Spleen (tissue), 11 donors: ENCODE measurements at regions not wholly inside any gene's neighbourhood (a gene's known extent, or its start where the extent isn't known, plus 50 kb on each side); places are given as distances from the start of the nearest gene placed in this dataset.

ENCODE experiments used
- DNase-seq: peaks from one replicate; pipeline ENCODE4 v3.0.0-alpha.2; 2020
- H3K27ac ChIP-seq, 8 donors: fragments of 200-600 bp; sonication (generic) in 7 of 8; 1 replicate in 4 of 8; 2 replicates in 4 of 8; pipeline versions ENCODE4 v1.5.0 to v1.8.0; 2016 to 2021; ENCODE audit warnings: inconsistent platforms in 4 of 8, mild to moderate bottlenecking in 4 of 8, moderate library complexity in 1 of 8
- H3K27me3 ChIP-seq, 7 donors: fragments of 200-600 bp; sonication (generic) in 6 of 7; replicated peaks in 1 of 7; 1 replicate in 4 of 7; 2 replicates in 3 of 7; pipeline versions ENCODE4 v1.5.0 to v1.8.0; 2016 to 2021; ENCODE audit warnings: inconsistent platforms in 3 of 7, mild to moderate bottlenecking in 1 of 7
- H3K36me3 ChIP-seq, 6 donors: fragments of 200-600 bp; sonication (generic) in 5 of 6; 1 replicate in 4 of 6; 2 replicates in 2 of 6; pipeline versions ENCODE4 v1.5.0 to v1.8.0; 2016 to 2021; ENCODE audit warnings: inconsistent platforms in 2 of 6
- H3K4me1 ChIP-seq, 6 donors: fragments of 200-600 bp; sonication (generic) in 5 of 6; 1 replicate in 3 of 6; 2 replicates in 3 of 6; pipeline versions ENCODE4 v1.5.0 to v1.8.0; 2016 to 2021; ENCODE audit warnings: inconsistent platforms in 3 of 6
- H3K4me3 ChIP-seq, 8 donors: fragments of 200-600 bp; sonication (generic) in 7 of 8; 1 replicate in 4 of 8; 2 replicates in 4 of 8; pipeline versions ENCODE4 v1.5.0 to v1.8.0; 2016 to 2021; ENCODE audit warnings: inconsistent platforms in 4 of 8, mild to moderate bottlenecking in 4 of 8, moderate library complexity in 2 of 8
- H3K9me3 ChIP-seq, 8 donors: fragments of 200-600 bp; sonication (generic) in 7 of 8; 1 replicate in 4 of 8; 2 replicates in 4 of 8; pipeline versions ENCODE4 v1.5.0 to v1.8.0; 2016 to 2021; ENCODE audit warnings: inconsistent platforms in 4 of 8
- CTCF ChIP-seq, 11 experiments: fragments of 200-600 bp in 7 of 11; fragments of 450-650 bp in 4 of 11; sonication (generic) in 4 of 11; IDR thresholded peaks in 8 of 11; conservative IDR thresholded peaks in 3 of 11; 1 replicate in 7 of 11; 2 replicates in 4 of 11; pipeline versions ENCODE4 v1.4.0 to v1.8.0; 2016 to 2021; ENCODE audit warnings: antibody characterized with exemption in 11 of 11, inconsistent platforms in 4 of 11, mild to moderate bottlenecking in 1 of 11
- POLR2A ChIP-seq, 3 donors: fragments of 450-650 bp; IDR thresholded peaks; one replicate each; pipeline ENCODE4 v1.5.1; 2017; ENCODE audit warnings: antibody characterized with exemption in 3 of 3, mild to moderate bottlenecking in 1 of 3
- POLR2AphosphoS5 ChIP-seq, 3 donors: sonication (generic); formaldehyde crosslinking; IDR thresholded peaks; one replicate each; pipeline ENCODE4 v1.5.1; 2017; ENCODE audit warnings: antibody characterized with exemption in 3 of 3
- WGBS, 5 donors: extraction: QIAGEN DNeasy Blood & Tissue Kit in 3 of 5; methylation state at CpG; one replicate each; pipeline versions ENCODE4 v1.1.5 to v1.1.7; 2013 to 2018; 5-methylcytosine and 5-hydroxymethylcytosine counted together
- intact Hi-C: fragments of 100-400 bp; cut with DNase I; formaldehyde crosslinking; loops from one replicate; pipeline ENCODE4 v1.15.0; 2023; ENCODE audit warnings: low total_unique reads
- donor health status: healthy with polysubstance abuse.
- donor health status: DM: no; HTN: no; CAD: no; lungs with moderate emphysema.
- donor health status: DM: no; HTN: no; CAD: no.
- donor health status: Bipolar disorder and iron deficiency.
- donor health status: healthy.
- donor health status: DM: no; HTN: no; CAD: no.
- donor health status: DM: yes; HTN: yes; CAD: no.

- intact Hi-C loops: no loop called here
- peak in 2 of 3 donors; percentile 59 to 73 for TF ChIP-seq POLR2AphosphoS5 (IDR thresholded peaks at IDR 0.05)
- TF ChIP-seq POLR2A (IDR thresholded peaks at IDR 0.05): no peak
- peak; percentile 82 for DNase-seq
- Histone ChIP-seq H3K36me3 (no peaks in the 10 kb centered on the region), H3K27ac (peak overlapping the region in 6 of 8 donors; percentile 10 to 66 (median 30)), H3K4me1 (peaks cover 0 to 19% (median 4%) of the 10 kb centered on the region in 6 donors), H3K9me3 (no peaks in the 10 kb centered on the region), H3K4me3 (no peak overlapping the region), H3K27me3 (no peaks in the 10 kb centered on the region)
- 56 to 91% (median 73%) methylated on average over 5 to 6 of the region's 6 CpGs for WGBS, 5 donors
These were observed 189.3 kb upstream of the ARG1 start for GRCh38 chr6:131383421-131384411.

- Histone ChIP-seq H3K27me3 (no peaks in the 10 kb centered on the region), H3K36me3 (no peaks in the 10 kb centered on the region), H3K4me3 (no peak overlapping the region), H3K27ac (no peak overlapping the region), H3K4me1 (peaks cover 0 to 15% (median 4%) of the 10 kb centered on the region in 6 donors), H3K9me3 (peaks cover 0 to 4% (median 0%) of the 10 kb centered on the region in 8 donors)
- DNase-seq: no peak
- intact Hi-C loops: no loop called here
- 63 to 81% (median 69%) methylated on average over 5 of the region's 5 CpGs for WGBS, 5 donors
- no peak for TF ChIP-seq POLR2AphosphoS5 (IDR thresholded peaks at IDR 0.05)
- no peak for TF ChIP-seq POLR2A (IDR thresholded peaks at IDR 0.05)
- TF ChIP-seq CTCF (IDR thresholded peaks at IDR 0.05 in 8 of 11, conservative IDR thresholded peaks at IDR 0.05 in 3 of 11): no peak
These were observed 185.2 kb upstream of the ARG1 start for GRCh38 chr6:131387562-131388447.

GRCh38 chr6:131390322-131390721 lies 182.7 kb upstream of the ARG1 start:
- intact Hi-C loops: no loop called here
- 80 to 97% (median 91%) methylated on average over 5 of the region's 5 CpGs for WGBS, 5 donors

More at GRCh38 chr6:131390322-131390721, 182.7 kb upstream of the ARG1 start:
- H3K36me3 ChIP-seq: no peaks in the 10 kb centered on the region
- H3K4me1 ChIP-seq: peaks cover 0 to 8% (median 0%) of the 10 kb centered on the region in 6 donors
- H3K27ac ChIP-seq: no peak overlapping the region
- no peak for DNase-seq
- no peaks in the 10 kb centered on the region for H3K27me3 ChIP-seq
- peaks cover 0 to 14% (median 9%) of the 10 kb centered on the region in 8 donors for H3K9me3 ChIP-seq
- TF ChIP-seq POLR2AphosphoS5 (IDR thresholded peaks at IDR 0.05) (no peak), CTCF (IDR thresholded peaks at IDR 0.05 in 8 of 11, conservative IDR thresholded peaks at IDR 0.05 in 3 of 11) (no peak)
- H3K4me3 ChIP-seq: no peak overlapping the region
